MCF 10A (cell line): ENCODE measurements at regions not wholly inside any gene's neighbourhood (a gene's known extent, or its start where the extent isn't known, plus 50 kb on each side); places are given as distances from the start of the nearest gene placed in this dataset.

Experiments
- BruUV-seq: library from RNA; stranded (reverse); fragments of 400-500 nt; replicated peaks from 2 replicates; lab custom pipeline; 2021; lab: Mats Ljungman, UMichigan
- CTCF ChIA-PET: fragments of 300-600 bp; sonication (Branson Sonifier 250); formaldehyde crosslinking; extraction: SDS; loops from one replicate; lab custom pipeline; 2021; ENCODE audit warnings: antibody characterized with exemption, inconsistent platforms; lab: Yijun Ruan, JAX
- POLR2A ChIA-PET: fragments of 300-600, 350-650 bp; sonication (Branson Sonifier 250); formaldehyde crosslinking; extraction: SDS; loops from one replicate; lab custom pipeline; 2020; ENCODE audit warnings: antibody characterized with exemption, inconsistent platforms; lab: Yijun Ruan, JAX
- DNase-seq: peaks from one replicate; pipeline ENCODE4 v3.0.0-alpha.2; 2018; ENCODE audit not compliant: unreplicated experiment
- H3K27ac Mint-ChIP-seq: one replicate; pipeline ENCODE4 v1.8.0; 2022; ENCODE audit warnings: mild to moderate bottlenecking, low read depth, mixed read lengths; ENCODE audit not compliant: unreplicated experiment
- H3K27me3 Mint-ChIP-seq: one replicate; pipeline ENCODE4 v1.8.0; 2022; ENCODE audit warnings: mixed read lengths; ENCODE audit not compliant: insufficient read depth, unreplicated experiment
- H3K36me3 Mint-ChIP-seq: one replicate; pipeline ENCODE4 v1.8.0; 2022; ENCODE audit warnings: mild to moderate bottlenecking, moderate library complexity, mixed read lengths; ENCODE audit not compliant: insufficient read depth, unreplicated experiment
- H3K4me1 Mint-ChIP-seq: one replicate; pipeline ENCODE4 v1.8.0; 2022; ENCODE audit warnings: mixed read lengths; ENCODE audit not compliant: insufficient read depth, unreplicated experiment
- H3K4me3 Mint-ChIP-seq: one replicate; pipeline ENCODE4 v1.8.0; 2022; ENCODE audit warnings: mild to moderate bottlenecking, moderate library complexity, mixed read lengths; ENCODE audit not compliant: unreplicated experiment
- H3K9me3 Mint-ChIP-seq: one replicate; pipeline ENCODE4 v1.8.0; 2022; ENCODE audit warnings: mixed read lengths; ENCODE audit not compliant: unreplicated experiment
- intact Hi-C: fragments of 100-400 bp; cut with micrococcal nuclease; formaldehyde crosslinking; loops from 2 replicates; pipeline ENCODE4 v1.14.1; 2022
- TF ChIP-seq, protein P1 (sequence below): fragments of 200-600 bp; IDR thresholded peaks from one replicate; pipeline ENCODE4 v1.8.0; 2022; ENCODE audit warnings: antibody characterized with exemption, mild to moderate bottlenecking; ENCODE audit not compliant: unreplicated experiment

DNA sequence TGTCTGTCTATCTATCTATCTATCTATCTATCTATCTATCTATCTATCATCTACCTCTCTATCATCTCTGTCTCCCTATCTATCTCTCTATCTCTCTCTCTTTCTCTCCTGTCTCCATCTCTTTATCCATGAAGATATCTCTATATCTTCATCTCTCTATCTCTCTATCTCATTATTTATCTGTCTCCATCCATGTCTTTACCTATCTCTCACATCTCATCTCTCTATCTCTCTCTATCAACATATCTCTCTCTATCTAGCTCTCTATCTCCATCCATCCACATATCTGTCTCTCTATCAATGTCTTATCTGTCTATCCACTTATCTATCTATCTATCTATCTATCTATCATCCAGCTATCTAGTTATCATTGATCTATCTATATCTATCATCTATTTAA, 292.1 kb upstream of the IRX2 start:
- Mint-ChIP-seq H3K4me1 (no peaks in the 10 kb centered on the region), H3K27ac (no peak overlapping the region), H3K9me3 (peaks cover 8% of the 10 kb centered on the region), H3K4me3 (no peak overlapping the region), H3K27me3 (no peaks in the 10 kb centered on the region), H3K36me3 (no peaks in the 10 kb centered on the region)
- DNase-seq, result no peak
- ChIA-PET CTCF (interaction anchor here (0.6 to 0.7 kb wide), 2 partner anchors 163 to 1943 kb away, joined by 3 to 4 read pairs; no protein-coding TSS in a partner anchor), POLR2A (no interaction called here)
- intact Hi-C loops, result no loop called here
- BruUV-seq, result no TSS peak
- TF ChIP-seq, protein P1, sequence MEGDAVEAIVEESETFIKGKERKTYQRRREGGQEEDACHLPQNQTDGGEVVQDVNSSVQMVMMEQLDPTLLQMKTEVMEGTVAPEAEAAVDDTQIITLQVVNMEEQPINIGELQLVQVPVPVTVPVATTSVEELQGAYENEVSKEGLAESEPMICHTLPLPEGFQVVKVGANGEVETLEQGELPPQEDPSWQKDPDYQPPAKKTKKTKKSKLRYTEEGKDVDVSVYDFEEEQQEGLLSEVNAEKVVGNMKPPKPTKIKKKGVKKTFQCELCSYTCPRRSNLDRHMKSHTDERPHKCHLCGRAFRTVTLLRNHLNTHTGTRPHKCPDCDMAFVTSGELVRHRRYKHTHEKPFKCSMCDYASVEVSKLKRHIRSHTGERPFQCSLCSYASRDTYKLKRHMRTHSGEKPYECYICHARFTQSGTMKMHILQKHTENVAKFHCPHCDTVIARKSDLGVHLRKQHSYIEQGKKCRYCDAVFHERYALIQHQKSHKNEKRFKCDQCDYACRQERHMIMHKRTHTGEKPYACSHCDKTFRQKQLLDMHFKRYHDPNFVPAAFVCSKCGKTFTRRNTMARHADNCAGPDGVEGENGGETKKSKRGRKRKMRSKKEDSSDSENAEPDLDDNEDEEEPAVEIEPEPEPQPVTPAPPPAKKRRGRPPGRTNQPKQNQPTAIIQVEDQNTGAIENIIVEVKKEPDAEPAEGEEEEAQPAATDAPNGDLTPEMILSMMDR, result no peak

DNA sequence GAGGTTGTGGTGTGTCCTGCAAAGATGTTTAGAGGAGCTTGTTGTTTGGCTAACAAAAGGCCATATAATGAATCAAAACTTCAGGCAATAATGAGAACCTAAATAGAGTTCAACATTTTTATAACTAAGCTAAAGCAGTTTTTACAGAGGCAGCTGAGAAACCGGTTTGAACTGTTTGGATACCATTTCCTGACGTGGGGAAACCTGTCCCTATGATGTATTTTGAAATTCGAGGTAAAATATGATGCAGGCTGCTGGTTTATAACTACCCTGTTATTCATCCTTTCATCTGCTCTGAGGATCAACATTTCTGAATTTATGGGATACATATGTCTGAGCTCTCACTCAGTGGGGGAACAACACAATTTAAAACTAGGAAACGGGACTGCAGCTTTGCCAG, 289.5 kb upstream of the IRX2 start:
- no TSS peak for BruUV-seq
- intact Hi-C loops, result no loop called here
- Mint-ChIP-seq H3K36me3 (no peaks in the 10 kb centered on the region), H3K4me1 (no peaks in the 10 kb centered on the region), H3K9me3 (peaks cover 8% of the 10 kb centered on the region), H3K27me3 (no peaks in the 10 kb centered on the region), H3K4me3 (no peak overlapping the region), H3K27ac (no peak overlapping the region)
- POLR2A ChIA-PET, result no interaction called here
- CTCF ChIA-PET, result no interaction called here
- TF ChIP-seq, protein P1, result no peak
- no peak for DNase-seq

DNA sequence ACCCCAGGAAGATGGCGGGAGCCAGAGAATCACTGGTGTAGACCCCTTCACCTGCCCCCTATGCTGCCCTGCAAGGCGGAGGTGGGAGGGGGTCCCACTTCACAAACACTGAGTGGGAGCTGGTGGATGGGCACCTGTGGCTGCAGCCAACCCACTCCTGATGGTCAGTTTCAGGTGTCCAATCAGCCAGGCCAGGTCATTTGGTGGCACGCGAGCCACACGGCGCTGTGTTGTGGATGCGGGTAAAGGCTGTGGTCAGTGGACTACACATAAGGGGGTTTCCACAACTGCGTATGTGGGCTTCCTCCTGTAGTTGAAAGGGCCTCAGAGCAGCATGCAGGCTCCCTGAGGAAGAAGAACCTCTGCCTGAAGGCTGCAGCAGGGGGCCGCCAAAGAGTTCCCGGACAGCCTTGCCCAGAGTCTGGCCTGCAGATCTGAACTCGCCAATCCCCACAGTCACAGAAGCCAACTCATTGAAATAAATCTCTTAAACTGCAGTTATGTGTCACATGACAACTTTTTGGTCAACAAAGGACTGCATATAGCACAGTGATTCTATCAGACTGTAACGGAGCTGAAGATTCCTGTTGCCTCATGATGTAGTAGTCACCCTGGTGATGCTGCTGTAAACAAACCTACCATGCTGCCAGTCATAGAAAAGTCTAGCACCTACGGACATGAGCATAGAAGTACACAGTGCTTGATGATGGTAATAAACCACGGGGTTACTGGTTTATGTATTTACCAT, 284.7 kb upstream of the IRX2 start:
- Mint-ChIP-seq H3K27me3 (no peaks in the 10 kb centered on the region), H3K27ac (no peak overlapping the region), H3K4me1 (no peaks in the 10 kb centered on the region), H3K36me3 (no peaks in the 10 kb centered on the region), H3K9me3 (no peaks in the 10 kb centered on the region), H3K4me3 (no peak overlapping the region)
- TF ChIP-seq, protein P1, result no peak
- POLR2A ChIA-PET, result interaction anchor here (0.6 kb wide), 1 partner anchor 54 kb away, joined by 3 read pairs; no protein-coding TSS in a partner anchor
- CTCF ChIA-PET, result no interaction called here
- BruUV-seq, result no TSS peak
- DNase-seq, result no peak
- intact Hi-C loops, result no loop called here

DNA sequence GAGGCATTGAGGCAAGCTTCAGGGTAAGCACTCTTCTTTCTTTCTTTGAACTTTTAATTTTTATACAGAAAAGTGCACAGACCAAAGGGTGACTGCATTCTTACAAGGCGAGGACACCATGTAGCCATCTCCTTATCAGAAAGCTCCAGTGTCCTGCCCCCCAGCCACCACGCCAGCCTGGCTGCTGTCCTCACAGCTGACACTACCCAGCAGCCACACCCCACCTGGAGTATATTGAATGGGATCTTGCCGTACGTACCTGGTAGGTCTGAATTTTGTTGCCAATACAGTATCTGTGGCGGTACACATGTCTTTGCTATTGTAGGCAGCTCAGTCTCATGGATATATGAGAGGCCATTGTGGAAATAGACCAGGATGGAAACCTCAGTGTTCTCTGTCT, 284.0 kb upstream of the IRX2 start:
- peaks cover 3% of the 10 kb centered on the region for H3K9me3 Mint-ChIP-seq
- H3K27me3 Mint-ChIP-seq, result no peaks in the 10 kb centered on the region
- H3K4me3 Mint-ChIP-seq, result no peak overlapping the region

More for the DNA sequence above, 284.0 kb upstream of the IRX2 start:
- TF ChIP-seq, protein P1, result no peak
- no peak overlapping the region for H3K27ac Mint-ChIP-seq
- intact Hi-C loops, result no loop called here
- ChIA-PET CTCF (interaction anchor here (0.6 kb wide), 1 partner anchor 179 kb away, joined by 3 read pairs; no protein-coding TSS in a partner anchor), POLR2A (no interaction called here)
- H3K4me1 Mint-ChIP-seq, result no peaks in the 10 kb centered on the region
- no TSS peak for BruUV-seq
- no peak for DNase-seq
- H3K36me3 Mint-ChIP-seq, result no peaks in the 10 kb centered on the region
